HCT116 (cell line): ENCODE measurements at regions not wholly inside any gene's neighbourhood (a gene's known extent, or its start where the extent isn't known, plus 50 kb on each side); places are given as distances from the start of the nearest gene placed in this dataset.

ENCODE experiments used
- ATF3 ChIP-seq: IDR thresholded peaks from 2 replicates; pipeline ENCODE4 v1.6.1; 2012
- CEBPB ChIP-seq: IDR thresholded peaks from 2 replicates; pipeline ENCODE4 v1.6.1; 2012; ENCODE audit warnings: low read depth
- FOSL1 ChIP-seq: IDR thresholded peaks from 2 replicates; pipeline ENCODE4 v1.6.1; 2012; ENCODE audit warnings: low read depth
- POLR2A ChIP-seq: IDR thresholded peaks from 2 replicates; pipeline ENCODE4 v1.7.0; 2011; ENCODE audit warnings: borderline replicate concordance; ENCODE audit not compliant: insufficient read depth, insufficient read length; ENCODE audit errors: extremely low read depth
- POLR2AphosphoS5 ChIP-seq: IDR thresholded peaks from 2 replicates; pipeline ENCODE4 v1.6.1; 2011; ENCODE audit warnings: mild to moderate bottlenecking, low read depth, low read length, moderate library complexity
- RAD21 ChIP-seq: IDR thresholded peaks from 2 replicates; pipeline ENCODE4 v1.6.1; 2012; ENCODE audit warnings: low read depth, mild to moderate bottlenecking
- REST ChIP-seq: IDR thresholded peaks from 2 replicates; pipeline ENCODE4 v1.6.1; 2012; ENCODE audit warnings: low read depth
- SIN3A ChIP-seq: IDR thresholded peaks from 2 replicates; pipeline ENCODE4 v1.6.1; 2012; ENCODE audit warnings: low read depth
- TCF7L2 ChIP-seq: IDR thresholded peaks from 2 replicates; pipeline ENCODE4 v1.7.0; 2011; ENCODE audit warnings: borderline replicate concordance, inconsistent platforms; ENCODE audit not compliant: insufficient read depth, insufficient read length; ENCODE audit errors: extremely low read depth
- ZBTB33 ChIP-seq: IDR thresholded peaks from 2 replicates; pipeline ENCODE4 v1.6.1; 2011; ENCODE audit warnings: mild to moderate bottlenecking, low read length, moderate library complexity; ENCODE audit not compliant: insufficient replicate concordance; ENCODE audit errors: extremely low read depth
- ZFX ChIP-seq: fragments of 450-650 bp; IDR thresholded peaks from 2 replicates; pipeline ENCODE4 v1.6.1; 2017
- ZNF274 ChIP-seq: fragments of 200-500 bp; sonication (Bioruptor generic); IDR thresholded peaks from 2 replicates; pipeline ENCODE4 v1.6.1; 2014; ENCODE audit warnings: mild to moderate bottlenecking, low read depth, low read length, inconsistent platforms
- TF ChIP-seq, protein P1 (sequence below): IDR thresholded peaks from 2 replicates; pipeline ENCODE4 v1.6.1; 2012
- TF ChIP-seq, protein P2 (sequence below), 3 experiments: fragments of 200-600 bp in 1 of 3; sonication (generic) in 1 of 3; IDR thresholded peaks in 2 of 3; conservative IDR thresholded peaks in 1 of 3; 2 replicates each; pipeline ENCODE4 v1.5.1; 2012 to 2017; ENCODE audit warnings: low read depth in 2 of 3, low read length in 2 of 3, antibody characterized with exemption in 1 of 3, borderline replicate concordance in 1 of 3, control low read depth in 1 of 3, mild to moderate bottlenecking in 1 of 3, mixed read lengths in 1 of 3, mixed run types in 1 of 3, moderate library complexity in 1 of 3; ENCODE audit not compliant: insufficient read depth in 1 of 3

GRCh38 chr2:237227190-237227589 is 141.5 kb downstream of the COPS8 start:
- TF ChIP-seq CEBPB (no peak), ATF3 (no peak), POLR2A (no peak), REST (no peak), ZFX (no peak), ZNF274 (no peak), SIN3A (no peak), FOSL1 (no peak), TCF7L2 (no peak), RAD21 (no peak), POLR2AphosphoS5 (no peak), ZBTB33 (no peak)
- TF ChIP-seq, protein P1, sequence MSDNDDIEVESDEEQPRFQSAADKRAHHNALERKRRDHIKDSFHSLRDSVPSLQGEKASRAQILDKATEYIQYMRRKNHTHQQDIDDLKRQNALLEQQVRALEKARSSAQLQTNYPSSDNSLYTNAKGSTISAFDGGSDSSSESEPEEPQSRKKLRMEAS: no peak
- TF ChIP-seq, protein P2, sequence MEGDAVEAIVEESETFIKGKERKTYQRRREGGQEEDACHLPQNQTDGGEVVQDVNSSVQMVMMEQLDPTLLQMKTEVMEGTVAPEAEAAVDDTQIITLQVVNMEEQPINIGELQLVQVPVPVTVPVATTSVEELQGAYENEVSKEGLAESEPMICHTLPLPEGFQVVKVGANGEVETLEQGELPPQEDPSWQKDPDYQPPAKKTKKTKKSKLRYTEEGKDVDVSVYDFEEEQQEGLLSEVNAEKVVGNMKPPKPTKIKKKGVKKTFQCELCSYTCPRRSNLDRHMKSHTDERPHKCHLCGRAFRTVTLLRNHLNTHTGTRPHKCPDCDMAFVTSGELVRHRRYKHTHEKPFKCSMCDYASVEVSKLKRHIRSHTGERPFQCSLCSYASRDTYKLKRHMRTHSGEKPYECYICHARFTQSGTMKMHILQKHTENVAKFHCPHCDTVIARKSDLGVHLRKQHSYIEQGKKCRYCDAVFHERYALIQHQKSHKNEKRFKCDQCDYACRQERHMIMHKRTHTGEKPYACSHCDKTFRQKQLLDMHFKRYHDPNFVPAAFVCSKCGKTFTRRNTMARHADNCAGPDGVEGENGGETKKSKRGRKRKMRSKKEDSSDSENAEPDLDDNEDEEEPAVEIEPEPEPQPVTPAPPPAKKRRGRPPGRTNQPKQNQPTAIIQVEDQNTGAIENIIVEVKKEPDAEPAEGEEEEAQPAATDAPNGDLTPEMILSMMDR (IDR thresholded peaks at IDR 0.05 in 2 of 3, conservative IDR thresholded peaks at IDR 0.05 in 1 of 3; ENCODE audit: borderline replicate concordance in 1 of 3, insufficient read depth in 1 of 3, low read depth in 2 of 3, low read length in 2 of 3): no peak
